ENCODE measurements at regions not wholly inside any gene's neighbourhood (a gene's known extent, or its start where the extent isn't known, plus 50 kb on each side); places are given as distances from the start of the nearest gene placed in this dataset.

DNA sequence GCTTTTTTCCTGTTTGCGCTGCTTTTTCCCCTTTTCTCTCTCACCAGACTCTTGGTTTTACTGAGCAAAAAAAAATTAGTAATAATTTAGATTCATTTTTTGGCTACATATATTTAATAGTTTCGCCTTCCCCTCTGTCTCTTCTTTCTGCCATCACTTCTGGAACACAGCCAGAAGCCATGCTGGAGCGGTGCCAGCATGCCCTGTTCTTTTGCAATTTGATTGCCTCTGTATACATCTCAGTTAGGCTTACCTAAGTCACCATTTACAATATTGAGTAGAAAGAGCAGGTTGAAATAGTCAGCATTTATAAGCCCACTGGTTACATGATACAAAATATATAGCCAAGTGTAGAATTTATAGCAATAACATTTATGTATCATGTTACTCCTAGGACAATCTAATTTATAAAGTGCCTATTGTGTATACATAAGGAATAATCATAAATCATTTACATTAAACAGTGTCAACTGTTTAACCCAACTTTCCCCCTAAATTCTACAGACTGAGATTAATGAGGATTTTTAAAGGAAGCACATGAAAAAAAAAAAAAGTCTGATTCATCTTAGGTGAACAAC, 413.8 kb upstream of the SOX5 start:
- TF ChIP-seq, protein P1, sequence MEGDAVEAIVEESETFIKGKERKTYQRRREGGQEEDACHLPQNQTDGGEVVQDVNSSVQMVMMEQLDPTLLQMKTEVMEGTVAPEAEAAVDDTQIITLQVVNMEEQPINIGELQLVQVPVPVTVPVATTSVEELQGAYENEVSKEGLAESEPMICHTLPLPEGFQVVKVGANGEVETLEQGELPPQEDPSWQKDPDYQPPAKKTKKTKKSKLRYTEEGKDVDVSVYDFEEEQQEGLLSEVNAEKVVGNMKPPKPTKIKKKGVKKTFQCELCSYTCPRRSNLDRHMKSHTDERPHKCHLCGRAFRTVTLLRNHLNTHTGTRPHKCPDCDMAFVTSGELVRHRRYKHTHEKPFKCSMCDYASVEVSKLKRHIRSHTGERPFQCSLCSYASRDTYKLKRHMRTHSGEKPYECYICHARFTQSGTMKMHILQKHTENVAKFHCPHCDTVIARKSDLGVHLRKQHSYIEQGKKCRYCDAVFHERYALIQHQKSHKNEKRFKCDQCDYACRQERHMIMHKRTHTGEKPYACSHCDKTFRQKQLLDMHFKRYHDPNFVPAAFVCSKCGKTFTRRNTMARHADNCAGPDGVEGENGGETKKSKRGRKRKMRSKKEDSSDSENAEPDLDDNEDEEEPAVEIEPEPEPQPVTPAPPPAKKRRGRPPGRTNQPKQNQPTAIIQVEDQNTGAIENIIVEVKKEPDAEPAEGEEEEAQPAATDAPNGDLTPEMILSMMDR (conservative IDR thresholded peaks at IDR 0.05) = no peak
- peaks cover under 1% of the 10 kb centered on the region for H3K36me3 Mint-ChIP-seq (ENCODE audit: low read depth)
- no peak overlapping the region for H3K4me3 Mint-ChIP-seq
- no peaks in the 10 kb centered on the region for H3K9me3 Mint-ChIP-seq
- peaks cover 65% of the 10 kb centered on the region for H3K4me1 Mint-ChIP-seq
- DNase-seq (ENCODE audit: low read depth, low spot score) = no peak
- peak overlapping the region; percentile 85 for H3K27ac Mint-ChIP-seq (ENCODE audit: unreplicated experiment)
- no peaks in the 10 kb centered on the region for H3K27me3 Mint-ChIP-seq (ENCODE audit: low read depth)

DNA sequence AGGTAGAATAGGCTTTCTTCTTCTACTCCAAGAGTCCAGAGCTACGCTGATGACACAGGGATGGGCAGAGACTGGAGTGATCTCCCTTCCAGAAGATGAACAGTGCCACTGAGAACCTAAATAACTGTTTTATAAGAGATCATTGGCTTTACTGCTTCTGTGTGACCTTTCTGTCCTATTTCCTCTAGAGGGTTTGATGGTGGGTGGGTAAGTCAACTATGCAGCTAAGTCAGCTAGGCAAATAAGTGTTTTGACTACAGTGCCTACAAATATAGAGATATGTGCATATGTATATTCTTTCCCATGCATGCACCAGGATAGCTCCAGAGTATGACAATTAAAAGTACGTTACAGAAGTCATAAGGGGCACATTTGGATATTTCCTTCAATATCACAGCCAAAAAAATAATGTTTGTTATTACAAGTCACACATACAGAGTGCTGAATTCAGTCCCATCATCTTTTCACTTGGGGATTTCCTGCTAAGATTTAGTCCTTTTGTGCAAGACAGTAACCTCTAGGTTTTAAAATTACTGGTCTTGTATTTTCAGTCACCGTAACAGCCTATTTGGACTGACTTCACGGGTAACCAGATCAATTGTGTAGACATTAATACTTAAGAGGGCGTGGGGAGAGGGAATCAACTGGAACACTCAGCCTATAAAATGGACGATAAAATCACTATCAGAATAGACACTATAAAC, 412.6 kb upstream of the SOX5 start:
- TF ChIP-seq, protein P1 (conservative IDR thresholded peaks at IDR 0.05) = no peak
- Mint-ChIP-seq H3K27ac (ENCODE audit: unreplicated experiment) (peak overlapping the region; percentile 72), H3K27me3 (ENCODE audit: low read depth) (no peaks in the 10 kb centered on the region), H3K4me3 (no peak overlapping the region), H3K4me1 (peaks cover 69% of the 10 kb centered on the region), H3K36me3 (ENCODE audit: low read depth) (no peaks in the 10 kb centered on the region), H3K9me3 (no peaks in the 10 kb centered on the region)
- no peak for DNase-seq (ENCODE audit: low read depth, low spot score)

DNA sequence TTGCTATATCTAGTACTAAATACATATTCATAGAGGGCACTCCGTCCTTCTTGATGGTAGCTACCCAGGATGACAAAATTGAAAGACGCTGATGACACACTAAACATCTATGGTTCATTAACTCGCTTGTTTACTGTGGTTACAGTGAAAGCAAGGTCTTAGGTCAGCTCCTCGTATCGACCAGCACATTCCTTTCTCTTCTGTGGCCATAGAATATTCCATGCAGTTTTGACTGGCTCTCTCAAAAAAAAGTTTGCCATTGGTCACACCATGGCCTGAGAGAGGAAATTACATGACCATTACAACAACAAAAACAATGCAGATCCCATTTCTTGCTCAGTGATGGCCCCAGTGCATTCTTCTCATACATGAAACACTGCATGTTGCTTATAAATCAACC, 411.4 kb upstream of the SOX5 start:
- Mint-ChIP-seq H3K27ac (ENCODE audit: unreplicated experiment) (no peak overlapping the region), H3K27me3 (ENCODE audit: low read depth) (no peaks in the 10 kb centered on the region), H3K9me3 (no peaks in the 10 kb centered on the region), H3K4me1 (peaks cover 71% of the 10 kb centered on the region), H3K4me3 (no peak overlapping the region), H3K36me3 (ENCODE audit: low read depth) (no peaks in the 10 kb centered on the region)
- TF ChIP-seq, protein P1 (conservative IDR thresholded peaks at IDR 0.05) = no peak
- no peak for DNase-seq (ENCODE audit: low read depth, low spot score)

DNA sequence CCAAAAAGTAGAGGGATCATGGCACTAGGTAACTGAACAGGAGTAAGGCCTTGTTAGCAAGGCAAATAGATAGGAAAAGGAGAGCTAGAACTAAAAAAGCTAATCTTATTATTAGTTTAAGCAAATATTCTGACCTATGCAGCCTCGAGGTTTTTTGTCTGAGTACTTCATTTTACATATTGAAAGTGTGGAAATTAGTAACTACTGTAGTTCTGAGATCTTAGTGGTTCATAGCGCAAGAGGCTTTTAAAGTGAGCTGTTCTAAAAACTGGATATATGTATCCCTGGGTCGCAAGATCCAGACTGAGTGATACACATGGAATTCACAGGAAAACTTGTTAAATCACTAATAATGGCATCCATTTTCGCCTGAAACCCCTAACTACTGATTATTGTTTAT, 411.0 kb upstream of the SOX5 start:
- no peak for DNase-seq (ENCODE audit: low read depth, low spot score)
- TF ChIP-seq, protein P1 (conservative IDR thresholded peaks at IDR 0.05) = no peak
- Mint-ChIP-seq H3K27me3 (ENCODE audit: low read depth) (no peaks in the 10 kb centered on the region), H3K4me1 (peaks cover 71% of the 10 kb centered on the region), H3K27ac (ENCODE audit: unreplicated experiment) (peak overlapping the region; percentile 38), H3K9me3 (no peaks in the 10 kb centered on the region), H3K4me3 (no peak overlapping the region), H3K36me3 (ENCODE audit: low read depth) (no peaks in the 10 kb centered on the region)

DNA sequence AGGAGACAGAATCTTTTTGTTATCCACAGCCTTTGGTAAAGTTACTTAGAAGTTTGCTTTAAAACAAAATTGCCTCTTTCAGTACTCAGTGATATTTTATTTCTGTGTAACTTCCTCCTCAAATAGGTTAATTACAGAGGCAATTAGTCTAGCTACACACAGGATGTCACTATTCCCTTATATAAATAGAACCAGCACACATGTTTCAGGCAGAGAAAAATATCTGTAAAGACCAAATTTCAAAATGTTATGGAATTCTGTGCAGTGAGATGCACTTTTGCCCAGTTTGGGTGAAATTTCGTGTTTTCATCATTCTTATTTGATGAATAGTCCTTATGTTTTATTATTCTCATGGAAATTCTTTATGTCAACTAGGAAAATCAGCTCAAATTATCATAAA, 410.6 kb upstream of the SOX5 start:
- no peak overlapping the region for H3K4me3 Mint-ChIP-seq
- DNase-seq (ENCODE audit: low read depth, low spot score) = no peak
- peaks cover 70% of the 10 kb centered on the region for H3K4me1 Mint-ChIP-seq

More for the DNA sequence above, 410.6 kb upstream of the SOX5 start:
- H3K27me3 Mint-ChIP-seq (ENCODE audit: low read depth) = no peaks in the 10 kb centered on the region
- no peaks in the 10 kb centered on the region for H3K9me3 Mint-ChIP-seq
- TF ChIP-seq, protein P1 (conservative IDR thresholded peaks at IDR 0.05) = no peak
- H3K36me3 Mint-ChIP-seq (ENCODE audit: low read depth) = no peaks in the 10 kb centered on the region
- H3K27ac Mint-ChIP-seq (ENCODE audit: unreplicated experiment) = peak overlapping the region; percentile 38
